Esophagus muscularis mucosa (tissue), 4 donors: ENCODE measurements at regions not wholly inside any gene's neighbourhood (a gene's known extent, or its start where the extent isn't known, plus 50 kb on each side); places are given as distances from the start of the nearest gene placed in this dataset.

ENCODE experiments used
- DNase-seq: peaks from one replicate; pipeline ENCODE4 v3.0.0-alpha.2; 2017; ENCODE audit errors: extremely low spot score
- H3K27ac ChIP-seq, 4 donors: fragments of 200-600 bp; sonication (generic); replicated peaks in 1 of 4; 1 replicate in 3 of 4; 2 replicates in 1 of 4; pipeline ENCODE4 v1.5.1; 2016 to 2019; ENCODE audit warnings: mild to moderate bottlenecking in 1 of 4
- H3K27me3 ChIP-seq, 4 donors: fragments of 200-600 bp; sonication (generic); one replicate each; pipeline versions ENCODE4 v1.5.1 to v1.6.0; 2016 to 2019
- H3K36me3 ChIP-seq, 4 donors: fragments of 200-600 bp; sonication (generic); one replicate each; pipeline ENCODE4 v1.5.1; 2016 to 2019
- H3K4me1 ChIP-seq, 4 donors: fragments of 200-600 bp; sonication (generic); one replicate each; pipeline ENCODE4 v1.5.1; 2016 to 2019
- H3K4me3 ChIP-seq, 4 donors: fragments of 200-600 bp; sonication (generic); 1 replicate in 2 of 4; 2 replicates in 2 of 4; pipeline ENCODE4 v1.5.1; 2016 to 2019; ENCODE audit warnings: mild to moderate bottlenecking in 4 of 4, moderate library complexity in 1 of 4
- H3K9me3 ChIP-seq, 4 donors: fragments of 200-600 bp; sonication (generic); 1 replicate in 3 of 4; 2 replicates in 1 of 4; pipeline ENCODE4 v1.5.1; 2016 to 2019
- EP300 ChIP-seq: sonication (generic); formaldehyde crosslinking; IDR thresholded peaks from one replicate; pipeline ENCODE4 v1.6.1; 2017; ENCODE audit warnings: antibody characterized with exemption
- POLR2A ChIP-seq: fragments of 450-650 bp; IDR thresholded peaks from one replicate; pipeline ENCODE4 v1.6.1; 2017; ENCODE audit warnings: antibody characterized with exemption, moderate library complexity, mild to moderate bottlenecking, low read depth
- POLR2AphosphoS5 ChIP-seq, 2 donors: sonication (generic); formaldehyde crosslinking; IDR thresholded peaks; one replicate each; pipeline ENCODE4 v1.6.1; 2017; ENCODE audit warnings: antibody characterized with exemption in 2 of 2
- WGBS: methylation state at CpG from one replicate; pipeline ENCODE4 v1.1.5; 2018; 5-methylcytosine and 5-hydroxymethylcytosine counted together
- intact Hi-C: fragments of 100-400 bp; cut with DNase I; formaldehyde crosslinking; loops from one replicate; pipeline ENCODE4 v1.15.1; 2023
- TF ChIP-seq, protein P1 (sequence below), 3 experiments: fragments of 200-600 bp in 2 of 3; fragments of 450-650 bp in 1 of 3; sonication (generic) in 2 of 3; IDR thresholded peaks; one replicate each; pipeline ENCODE4 v1.5.1; 2017 to 2019; ENCODE audit warnings: antibody characterized with exemption in 3 of 3, mild to moderate bottlenecking in 2 of 3, moderate library complexity in 1 of 3

DNA sequence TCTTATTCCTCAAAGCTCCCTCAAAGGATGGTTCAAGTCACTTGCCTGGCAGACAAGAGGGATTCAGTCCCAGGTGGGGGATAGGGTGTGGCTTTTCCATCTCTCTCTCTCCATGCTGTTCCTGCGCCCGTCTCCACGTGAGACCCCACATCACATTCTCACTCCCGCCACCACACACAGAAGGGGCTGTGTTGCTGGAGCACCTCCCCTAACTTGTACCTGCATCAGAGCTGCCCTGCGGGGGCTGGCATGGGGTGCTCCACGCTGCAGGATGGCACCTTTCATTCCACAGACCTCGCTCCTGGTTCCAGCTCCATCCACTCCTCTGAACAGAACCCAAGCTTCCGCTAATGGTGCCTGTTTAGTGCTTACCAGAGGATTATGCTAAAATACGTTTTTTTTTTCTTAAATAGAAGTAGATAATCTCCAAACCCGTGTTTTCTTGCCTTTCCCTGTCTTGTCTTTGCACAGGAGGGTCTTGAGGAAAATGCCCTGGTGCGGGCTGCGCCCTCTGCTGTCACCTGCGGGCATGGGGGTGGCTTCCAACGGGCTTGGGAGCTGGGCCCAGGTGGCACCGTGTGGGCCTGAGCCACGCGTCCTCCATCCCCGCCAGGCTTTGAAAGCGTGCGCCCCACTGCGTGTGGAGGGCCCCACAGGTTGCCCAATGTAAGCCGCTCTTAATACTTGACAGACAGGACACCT is 985.6 kb downstream of the BRD1 start:
- no peak for DNase-seq
- intact Hi-C loops: no loop called here

DNA sequence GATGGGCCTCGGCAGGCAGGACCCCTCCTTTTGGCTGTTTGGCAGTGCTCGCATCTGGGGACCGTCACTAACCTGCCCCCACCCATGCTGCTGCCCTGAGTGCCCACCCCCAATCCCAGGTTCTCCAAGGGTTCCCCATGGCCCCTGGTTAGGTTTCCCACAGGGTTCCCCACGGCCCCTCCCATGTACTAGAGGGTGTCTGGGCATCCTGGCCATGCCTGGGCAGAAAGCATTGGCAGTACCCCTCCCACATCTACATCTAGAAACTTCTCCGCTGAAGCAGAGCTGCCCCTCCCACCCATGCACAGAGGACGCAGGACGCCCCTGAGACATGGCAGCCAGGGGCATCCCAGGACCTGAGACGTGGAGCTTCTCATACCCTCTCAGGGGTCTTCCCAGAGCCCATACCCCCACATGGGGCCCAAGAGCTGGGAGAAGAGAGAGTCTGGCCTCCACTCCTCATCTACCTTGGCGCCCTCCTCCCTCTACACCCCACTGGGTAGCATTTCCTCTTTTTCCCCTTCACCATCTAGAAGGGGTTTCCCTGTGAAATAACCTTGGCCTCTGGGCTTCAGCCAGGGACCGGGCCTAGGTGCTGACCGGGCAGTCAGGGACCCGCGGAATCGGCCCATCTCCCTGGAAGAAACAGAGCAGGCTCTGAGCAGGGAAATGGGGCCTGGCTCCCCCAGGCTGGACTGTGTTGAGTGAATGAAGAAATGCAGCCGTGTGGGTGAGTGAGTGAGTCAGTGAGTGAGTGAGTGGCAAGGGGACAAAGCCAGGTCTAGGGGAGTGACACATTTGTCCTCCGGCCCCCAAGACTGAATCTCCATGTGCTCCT is 987.3 kb downstream of the BRD1 start:
- intact Hi-C loops: no loop called here
- 71% methylated on average over 5 of the region's 16 CpGs for WGBS
- H3K27me3 ChIP-seq: peaks cover 0 to 75% (median 0%) of the 10 kb centered on the region in 4 donors
- H3K36me3 ChIP-seq: no peaks in the 10 kb centered on the region
- H3K9me3 ChIP-seq: no peaks in the 10 kb centered on the region
- no peaks in the 10 kb centered on the region for H3K4me1 ChIP-seq
- H3K27ac ChIP-seq: no peak overlapping the region
- DNase-seq: no peak
- H3K4me3 ChIP-seq: no peak overlapping the region
- TF ChIP-seq POLR2AphosphoS5 (IDR thresholded peaks at IDR 0.05) (no peak), EP300 (no peak), POLR2A (no peak)
- TF ChIP-seq, protein P1, sequence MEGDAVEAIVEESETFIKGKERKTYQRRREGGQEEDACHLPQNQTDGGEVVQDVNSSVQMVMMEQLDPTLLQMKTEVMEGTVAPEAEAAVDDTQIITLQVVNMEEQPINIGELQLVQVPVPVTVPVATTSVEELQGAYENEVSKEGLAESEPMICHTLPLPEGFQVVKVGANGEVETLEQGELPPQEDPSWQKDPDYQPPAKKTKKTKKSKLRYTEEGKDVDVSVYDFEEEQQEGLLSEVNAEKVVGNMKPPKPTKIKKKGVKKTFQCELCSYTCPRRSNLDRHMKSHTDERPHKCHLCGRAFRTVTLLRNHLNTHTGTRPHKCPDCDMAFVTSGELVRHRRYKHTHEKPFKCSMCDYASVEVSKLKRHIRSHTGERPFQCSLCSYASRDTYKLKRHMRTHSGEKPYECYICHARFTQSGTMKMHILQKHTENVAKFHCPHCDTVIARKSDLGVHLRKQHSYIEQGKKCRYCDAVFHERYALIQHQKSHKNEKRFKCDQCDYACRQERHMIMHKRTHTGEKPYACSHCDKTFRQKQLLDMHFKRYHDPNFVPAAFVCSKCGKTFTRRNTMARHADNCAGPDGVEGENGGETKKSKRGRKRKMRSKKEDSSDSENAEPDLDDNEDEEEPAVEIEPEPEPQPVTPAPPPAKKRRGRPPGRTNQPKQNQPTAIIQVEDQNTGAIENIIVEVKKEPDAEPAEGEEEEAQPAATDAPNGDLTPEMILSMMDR (IDR thresholded peaks at IDR 0.05): no peak

More for the DNA sequence above, 985.6 kb downstream of the BRD1 start:
- Histone ChIP-seq H3K4me1 (no peaks in the 10 kb centered on the region), H3K4me3 (no peak overlapping the region), H3K36me3 (no peaks in the 10 kb centered on the region), H3K27ac (no peak overlapping the region), H3K9me3 (no peaks in the 10 kb centered on the region), H3K27me3 (peaks cover 0 to 80% (median 0%) of the 10 kb centered on the region in 4 donors)
- 86% methylated on average over 22 of the region's 22 CpGs for WGBS
- TF ChIP-seq POLR2A: no peak
- no peak for TF ChIP-seq EP300
- TF ChIP-seq POLR2AphosphoS5 (IDR thresholded peaks at IDR 0.05): no peak
- TF ChIP-seq, protein P1 (IDR thresholded peaks at IDR 0.05): no peak

DNA sequence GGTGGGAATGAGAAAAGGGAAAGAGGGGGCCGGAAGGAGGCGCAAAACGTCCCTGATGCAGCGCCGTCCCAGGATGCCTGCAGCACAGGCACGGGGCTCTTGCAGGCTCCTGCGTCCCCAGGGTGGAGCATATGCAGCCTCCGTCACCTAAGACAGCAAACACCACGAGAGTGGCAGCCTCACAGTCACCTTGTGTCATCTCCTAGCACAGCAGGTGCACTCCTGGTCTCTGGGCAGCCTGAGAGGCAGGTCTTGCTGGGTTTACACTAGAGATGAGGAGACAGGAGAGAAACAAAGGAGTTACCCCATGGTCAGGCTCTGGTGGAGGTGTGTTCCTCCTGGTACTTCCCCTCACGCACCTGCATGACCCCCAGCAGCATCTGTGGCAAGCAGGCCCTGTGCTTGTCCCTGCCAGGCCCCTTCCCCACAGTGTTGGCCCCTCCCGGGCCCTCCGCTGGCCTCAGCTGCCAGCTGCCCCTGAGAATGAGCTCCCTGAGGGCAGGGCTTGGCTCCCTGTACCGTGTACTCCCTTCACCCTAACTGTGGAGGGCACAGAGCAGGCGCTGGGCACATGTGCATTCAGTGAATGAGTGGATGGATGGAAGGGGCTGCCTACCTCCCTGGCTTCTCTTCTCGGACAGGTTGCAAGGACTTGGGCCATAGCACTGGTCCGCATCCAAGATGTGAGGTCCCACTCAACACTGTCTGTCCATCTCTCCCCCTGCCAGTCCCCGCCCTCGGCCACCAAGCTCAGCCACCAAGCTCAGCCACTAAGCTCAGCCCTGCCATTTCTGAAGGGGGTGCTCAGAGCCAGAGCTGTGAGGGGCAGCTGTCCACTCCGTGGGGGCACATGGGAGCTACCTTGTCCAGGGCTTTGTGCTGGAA is 988.6 kb downstream of the BRD1 start:
- H3K36me3 ChIP-seq: no peaks in the 10 kb centered on the region
- DNase-seq: no peak
- peaks cover 0 to 68% (median 0%) of the 10 kb centered on the region in 4 donors for H3K27me3 ChIP-seq
- no peaks in the 10 kb centered on the region for H3K4me1 ChIP-seq
- no peaks in the 10 kb centered on the region for H3K9me3 ChIP-seq
- H3K27ac ChIP-seq: no peak overlapping the region
- TF ChIP-seq POLR2A (no peak), POLR2AphosphoS5 (IDR thresholded peaks at IDR 0.05) (no peak), EP300 (no peak)
- TF ChIP-seq, protein P1 (IDR thresholded peaks at IDR 0.05): no peak
- intact Hi-C loops: no loop called here
- 71% methylated on average over 13 of the region's 19 CpGs for WGBS
- H3K4me3 ChIP-seq: no peak overlapping the region

DNA sequence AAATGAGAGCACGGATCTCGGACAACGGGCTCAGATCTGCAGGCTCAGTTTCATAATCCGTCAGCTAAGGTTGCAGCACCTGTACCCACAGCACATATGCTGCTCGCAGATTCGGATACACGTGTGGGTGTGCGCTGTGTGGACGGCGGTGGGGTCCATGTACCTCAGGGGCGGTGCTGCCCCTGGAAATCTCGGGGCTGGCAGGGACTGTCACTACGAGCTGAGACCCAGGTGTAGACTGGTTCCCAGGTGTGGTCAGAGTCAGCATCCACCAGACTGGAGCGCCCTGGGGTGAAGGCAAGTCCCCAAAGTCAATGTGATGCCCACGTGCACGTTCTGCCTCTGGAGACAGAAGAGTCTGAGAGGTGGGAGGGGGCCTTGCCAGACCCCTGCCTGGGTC is 989.3 kb downstream of the BRD1 start:
- no peaks in the 10 kb centered on the region for H3K36me3 ChIP-seq
- H3K4me1 ChIP-seq: no peaks in the 10 kb centered on the region
- H3K9me3 ChIP-seq: no peaks in the 10 kb centered on the region
- intact Hi-C loops: no loop called here
- peaks cover 0 to 65% (median 0%) of the 10 kb centered on the region in 4 donors for H3K27me3 ChIP-seq
- WGBS: 77% methylated on average over 5 of the region's 16 CpGs
- no peak overlapping the region for H3K27ac ChIP-seq
- DNase-seq: no peak
- H3K4me3 ChIP-seq: no peak overlapping the region
- TF ChIP-seq POLR2A (no peak), EP300 (no peak), POLR2AphosphoS5 (IDR thresholded peaks at IDR 0.05) (no peak)
- TF ChIP-seq, protein P1 (IDR thresholded peaks at IDR 0.05): no peak
